Stimulated activated naive CD4-positive, alpha-beta T cell (primary cell): ENCODE measurements at regions not wholly inside any gene's neighbourhood (a gene's known extent, or its start where the extent isn't known, plus 50 kb on each side); places are given as distances from the start of the nearest gene placed in this dataset.
A peak's percentile ranks its signal among the peaks of the same experiment; 100 is the strongest.
"Not testable (repeated sequence)": the region's sequence is repeated elsewhere in the genome, so short reads cannot be mapped to it uniquely, and the experiment has no call there.

Source experiments
- DNase-seq, 6 experiments: peaks; one replicate each; lab custom pipeline; 2025; lab: John Stamatoyannopoulos, UW

DNA sequence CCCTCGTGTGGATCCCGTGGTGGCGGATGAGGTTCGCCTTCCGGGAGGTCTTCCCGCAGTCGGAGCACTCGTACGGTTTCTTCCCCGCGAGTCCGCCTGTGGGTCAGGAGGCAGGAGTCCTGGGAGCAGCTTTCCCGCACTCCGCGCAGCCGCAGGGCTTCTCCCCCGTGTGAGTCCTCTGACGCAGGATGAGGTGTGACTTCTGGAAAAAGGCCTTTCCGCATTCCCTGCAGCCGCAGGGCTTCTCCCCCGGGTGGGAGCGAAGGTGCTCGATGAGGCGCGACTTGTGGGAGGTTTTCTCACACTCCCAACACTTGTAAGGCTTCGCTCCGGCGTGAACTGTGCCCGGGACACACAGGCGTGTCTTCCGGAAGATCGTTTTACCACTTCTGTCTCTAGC is 68.8 kb upstream of the WIPI2 start:
- DNase-seq, result not testable (repeated sequence)

DNA sequence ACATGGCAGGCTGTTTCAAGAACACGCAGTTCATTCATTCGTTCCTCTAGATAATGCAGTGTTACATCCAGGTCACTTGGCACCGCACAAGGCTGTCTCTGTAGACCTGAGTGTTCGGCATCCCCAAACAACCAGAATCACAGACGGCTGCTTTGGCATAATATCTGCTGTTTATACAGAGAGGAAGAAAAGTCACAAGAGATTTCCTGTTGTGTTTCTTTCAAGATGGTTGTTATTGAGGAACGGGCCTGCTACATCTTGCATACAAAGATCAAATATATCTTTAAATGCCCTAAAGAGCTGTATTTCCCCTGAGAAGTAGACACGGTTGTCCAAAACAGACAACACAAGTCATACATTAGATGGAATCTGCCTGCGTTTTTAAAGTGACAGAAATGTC is 58.8 kb upstream of the WIPI2 start:
- DNase-seq, result peak in 3 of 6 experiments; percentile 31 to 54 (median 50)

DNA sequence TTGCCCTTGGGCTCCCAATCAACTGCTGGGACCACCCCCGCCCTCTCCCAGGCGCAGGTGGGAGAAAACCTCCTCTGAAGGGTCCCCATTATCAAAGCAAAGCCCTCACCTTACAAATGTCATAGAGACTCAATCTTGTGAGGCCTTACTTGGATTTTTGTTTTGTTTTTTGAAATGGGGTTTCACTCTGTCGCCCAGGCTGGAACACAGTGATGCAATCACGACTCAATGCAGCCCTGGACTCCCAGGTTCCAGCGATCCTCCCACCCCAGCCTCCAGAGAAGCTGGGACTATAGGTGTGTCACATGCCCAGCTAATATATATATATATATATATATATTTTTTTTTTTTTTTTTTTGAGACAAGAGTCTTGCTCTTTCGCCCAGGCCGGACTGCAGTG is 57.5 kb upstream of the WIPI2 start:
- no peak for DNase-seq

- peak in 2 of 6 experiments; percentile 6 to 11 for DNase-seq
Observed at GRCh38 chr7:5139998-5140397, 50.0 kb upstream of the WIPI2 start.
